ENCODE measurements at regions not wholly inside any gene's neighbourhood (a gene's known extent, or its start where the extent isn't known, plus 50 kb on each side); places are given as distances from the start of the nearest gene placed in this dataset.

- H3K27ac ChIP-seq (ENCODE audit: low read length), result no peak overlapping the region
- no peaks in the 10 kb centered on the region for H3K27me3 ChIP-seq (ENCODE audit: insufficient read depth, low read length, poor library complexity)
- H3K4me1 ChIP-seq (ENCODE audit: insufficient read depth, low read length), result no peaks in the 10 kb centered on the region
- DNase-seq (no peak), ATAC-seq (ENCODE audit: insufficient read depth, low read depth) (no peak)
- H4K20me1 ChIP-seq (ENCODE audit: insufficient read depth, low read length), result no peaks in the 10 kb centered on the region
- no peak overlapping the region for H3K4me3 ChIP-seq (ENCODE audit: low read depth in 1 of 2, low read length in 2 of 2)
- H2AFZ ChIP-seq (ENCODE audit: low read depth, low read length), result no peak overlapping the region
- no peak overlapping the region for H3K4me2 ChIP-seq (ENCODE audit: insufficient read depth, low read length)
- no peak overlapping the region for H3K9ac ChIP-seq (ENCODE audit: low read depth, low read length)
- no peaks in the 10 kb centered on the region for H3K36me3 ChIP-seq (ENCODE audit: insufficient read depth, low read length)
- TF ChIP-seq EZH2 (IDR thresholded peaks at IDR 0.05; ENCODE audit: borderline replicate concordance, low read depth, low read length, severe bottlenecking) (no peak), CTCF (IDR thresholded peaks at IDR 0.05; ENCODE audit: borderline replicate concordance, extremely low read depth, low read length, poor library complexity, severe bottlenecking) (no peak)
- H3K79me2 ChIP-seq (ENCODE audit: insufficient read depth, low read length), result no peaks in the 10 kb centered on the region
- no peaks in the 10 kb centered on the region for H3K9me3 ChIP-seq (ENCODE audit: insufficient read depth, low read length, severe bottlenecking)
Observed at GRCh38 chr18:64233851-64234250, 85.0 kb upstream of the LINC00305 start.

GRCh38 chr18:64220941-64221340 lies 72.1 kb upstream of the LINC00305 start:
- Histone ChIP-seq H3K27ac (ENCODE audit: low read length) (no peak overlapping the region), H3K27me3 (ENCODE audit: insufficient read depth, low read length, poor library complexity) (peaks cover 8% of the 10 kb centered on the region), H3K4me1 (ENCODE audit: insufficient read depth, low read length) (no peaks in the 10 kb centered on the region), H4K20me1 (ENCODE audit: insufficient read depth, low read length) (no peaks in the 10 kb centered on the region), H3K79me2 (ENCODE audit: insufficient read depth, low read length) (no peaks in the 10 kb centered on the region), H3K36me3 (ENCODE audit: insufficient read depth, low read length) (no peaks in the 10 kb centered on the region), H3K9me3 (ENCODE audit: insufficient read depth, low read length, severe bottlenecking) (no peaks in the 10 kb centered on the region), H3K4me2 (ENCODE audit: insufficient read depth, low read length) (no peak overlapping the region), H3K4me3 (ENCODE audit: low read depth in 1 of 2, low read length in 2 of 2) (no peak overlapping the region), H3K9ac (ENCODE audit: low read depth, low read length) (no peak overlapping the region), H2AFZ (ENCODE audit: low read depth, low read length) (no peak overlapping the region)
- ATAC-seq (ENCODE audit: insufficient read depth, low read depth) (no peak), DNase-seq (no peak)
- no peak for TF ChIP-seq CTCF (IDR thresholded peaks at IDR 0.05; ENCODE audit: borderline replicate concordance, extremely low read depth, low read length, poor library complexity, severe bottlenecking)
- no peak for TF ChIP-seq EZH2 (IDR thresholded peaks at IDR 0.05; ENCODE audit: borderline replicate concordance, low read depth, low read length, severe bottlenecking)

GRCh38 chr18:64219517-64219916 lies 70.6 kb upstream of the LINC00305 start:
- TF ChIP-seq CTCF (IDR thresholded peaks at IDR 0.05; ENCODE audit: borderline replicate concordance, extremely low read depth, low read length, poor library complexity, severe bottlenecking), result no peak
- no peak for TF ChIP-seq EZH2 (IDR thresholded peaks at IDR 0.05; ENCODE audit: borderline replicate concordance, low read depth, low read length, severe bottlenecking)
- Histone ChIP-seq H3K27ac (ENCODE audit: low read length) (no peak overlapping the region), H2AFZ (ENCODE audit: low read depth, low read length) (no peak overlapping the region), H3K4me2 (ENCODE audit: insufficient read depth, low read length) (no peak overlapping the region), H4K20me1 (ENCODE audit: insufficient read depth, low read length) (no peaks in the 10 kb centered on the region), H3K9ac (ENCODE audit: low read depth, low read length) (no peak overlapping the region), H3K79me2 (ENCODE audit: insufficient read depth, low read length) (no peaks in the 10 kb centered on the region), H3K4me1 (ENCODE audit: insufficient read depth, low read length) (no peaks in the 10 kb centered on the region), H3K27me3 (ENCODE audit: insufficient read depth, low read length, poor library complexity) (peaks cover 8% of the 10 kb centered on the region), H3K36me3 (ENCODE audit: insufficient read depth, low read length) (no peaks in the 10 kb centered on the region), H3K4me3 (ENCODE audit: low read depth in 1 of 2, low read length in 2 of 2) (no peak overlapping the region), H3K9me3 (ENCODE audit: insufficient read depth, low read length, severe bottlenecking) (no peaks in the 10 kb centered on the region)
- ATAC-seq (ENCODE audit: insufficient read depth, low read depth) (no peak), DNase-seq (no peak)

- Histone ChIP-seq H3K79me2 (ENCODE audit: insufficient read depth, low read length) (no peaks in the 10 kb centered on the region), H2AFZ (ENCODE audit: low read depth, low read length) (no peak overlapping the region), H4K20me1 (ENCODE audit: insufficient read depth, low read length) (no peaks in the 10 kb centered on the region), H3K4me1 (ENCODE audit: insufficient read depth, low read length) (peaks cover 7% of the 10 kb centered on the region), H3K4me3 (ENCODE audit: low read depth in 1 of 2, low read length in 2 of 2) (no peak overlapping the region), H3K27me3 (ENCODE audit: insufficient read depth, low read length, poor library complexity) (no peaks in the 10 kb centered on the region), H3K27ac (ENCODE audit: low read length) (no peak overlapping the region), H3K9ac (ENCODE audit: low read depth, low read length) (no peak overlapping the region), H3K9me3 (ENCODE audit: insufficient read depth, low read length, severe bottlenecking) (no peaks in the 10 kb centered on the region), H3K36me3 (ENCODE audit: insufficient read depth, low read length) (no peaks in the 10 kb centered on the region), H3K4me2 (ENCODE audit: insufficient read depth, low read length) (no peak overlapping the region)
- ATAC-seq (ENCODE audit: insufficient read depth, low read depth) (no peak), DNase-seq (no peak)
- TF ChIP-seq EZH2 (IDR thresholded peaks at IDR 0.05; ENCODE audit: borderline replicate concordance, low read depth, low read length, severe bottlenecking), result no peak
- no peak for TF ChIP-seq CTCF (IDR thresholded peaks at IDR 0.05; ENCODE audit: borderline replicate concordance, extremely low read depth, low read length, poor library complexity, severe bottlenecking)
Observed at GRCh38 chr18:64210401-64210949, 61.6 kb upstream of the LINC00305 start.

Data from DND-41 (cell line).